Thyroid gland (tissue), 4 donors: ENCODE measurements at regions not wholly inside any gene's neighbourhood (a gene's known extent, or its start where the extent isn't known, plus 50 kb on each side); places are given as distances from the start of the nearest gene placed in this dataset.
A peak's percentile ranks its signal among the peaks of the same experiment; 100 is the strongest.

Source experiments
- DNase-seq, 2 donors: peaks; one replicate each; pipeline ENCODE4 v3.0.0-alpha.2; 2019
- H3K27ac ChIP-seq, 3 donors: fragments of 200-600 bp; sonication (generic); 1 replicate in 2 of 3; 2 replicates in 1 of 3; pipeline ENCODE4 v1.5.1; 2016 to 2019; ENCODE audit warnings: mild to moderate bottlenecking in 1 of 3, moderate library complexity in 1 of 3
- H3K27me3 ChIP-seq: fragments of 200-600 bp; sonication (generic); one replicate; pipeline ENCODE4 v1.5.1; 2019
- H3K36me3 ChIP-seq, 2 donors: fragments of 200-600 bp; sonication (generic); one replicate each; pipeline ENCODE4 v1.5.1; 2016 to 2019
- H3K4me1 ChIP-seq, 2 donors: fragments of 200-600 bp; sonication (generic); one replicate each; pipeline ENCODE4 v1.5.1; 2017 to 2019
- H3K4me3 ChIP-seq, 3 donors: fragments of 200-600 bp; sonication (generic); replicated peaks in 1 of 3; 1 replicate in 2 of 3; 2 replicates in 1 of 3; pipeline ENCODE4 v1.5.1; 2016; ENCODE audit warnings: mild to moderate bottlenecking in 1 of 3
- H3K9me3 ChIP-seq: fragments of 200-600 bp; sonication (generic); one replicate; pipeline ENCODE4 v1.5.1; 2017
- CTCF ChIP-seq, 6 experiments: fragments of 200-600 bp in 3 of 6; fragments of 450-650 bp in 3 of 6; sonication (generic) in 3 of 6; IDR thresholded peaks; one replicate each; pipeline ENCODE4 v1.5.1; 2016 to 2019; ENCODE audit warnings: antibody characterized with exemption in 6 of 6, mild to moderate bottlenecking in 2 of 6, inconsistent platforms in 1 of 6, moderate library complexity in 1 of 6
- POLR2A ChIP-seq, 2 donors: fragments of 450-650 bp; IDR thresholded peaks; one replicate each; pipeline ENCODE4 v1.6.1; 2017; ENCODE audit warnings: antibody characterized with exemption in 2 of 2, mild to moderate bottlenecking in 2 of 2, moderate library complexity in 1 of 2
- WGBS, 2 donors: methylation state at CpG; one replicate each; pipeline ENCODE4 v1.1.5; 2017; 5-methylcytosine and 5-hydroxymethylcytosine counted together
- intact Hi-C: fragments of 100-400 bp; cut with DNase I; formaldehyde crosslinking; loops from one replicate; pipeline ENCODE4 v1.15.1; 2023

GRCh38 chr5:66302344-66302743 lies 158.2 kb downstream of the SREK1 start:
- no peaks in the 10 kb centered on the region for H3K9me3 ChIP-seq

GRCh38 chr5:66306105-66306843 lies 162.2 kb downstream of the SREK1 start:
- no peak overlapping the region for H3K4me3 ChIP-seq
- no peak overlapping the region for H3K27ac ChIP-seq
- intact Hi-C loops = loop anchor here (5.0 kb wide), 1 partner anchor 451 kb away; no protein-coding TSS in a partner anchor
- no peaks in the 10 kb centered on the region for H3K27me3 ChIP-seq
- H3K36me3 ChIP-seq = no peaks in the 10 kb centered on the region
- H3K4me1 ChIP-seq = peaks cover 5 to 7% of the 10 kb centered on the region in 2 donors
- peak; percentile 44 to 58 for DNase-seq
- 30 to 33% methylated on average over 9 of the region's 9 CpGs for WGBS, 2 donors
- TF ChIP-seq CTCF (IDR thresholded peaks at IDR 0.05) (peak; percentile 35 to 89 (median 68)), POLR2A (IDR thresholded peaks at IDR 0.05) (no peak)
- no peaks in the 10 kb centered on the region for H3K9me3 ChIP-seq

More at GRCh38 chr5:66302344-66302743, 158.2 kb downstream of the SREK1 start:
- Histone ChIP-seq H3K27me3 (no peaks in the 10 kb centered on the region), H3K27ac (no peak overlapping the region), H3K4me1 (no peaks in the 10 kb centered on the region), H3K4me3 (no peak overlapping the region), H3K36me3 (no peaks in the 10 kb centered on the region)
- no peak for TF ChIP-seq POLR2A (IDR thresholded peaks at IDR 0.05)
- no peak for TF ChIP-seq CTCF (IDR thresholded peaks at IDR 0.05)
- intact Hi-C loops = no loop called here
- WGBS, 2 donors = 93 to 94% methylated on average over 7 to 12 of the region's 12 CpGs
- no peak for DNase-seq

- peaks cover 5 to 7% of the 10 kb centered on the region in 2 donors for H3K4me1 ChIP-seq
- H3K36me3 ChIP-seq = no peaks in the 10 kb centered on the region
- no peak overlapping the region for H3K27ac ChIP-seq
- H3K27me3 ChIP-seq = no peaks in the 10 kb centered on the region
- intact Hi-C loops = loop anchor here (5.0 kb wide), 1 partner anchor 450 kb away; no protein-coding TSS in a partner anchor
- no peaks in the 10 kb centered on the region for H3K9me3 ChIP-seq
- no peak overlapping the region for H3K4me3 ChIP-seq
- WGBS, 2 donors = 56 to 62% methylated on average over 7 of the region's 7 CpGs
- TF ChIP-seq POLR2A (IDR thresholded peaks at IDR 0.05) (no peak), CTCF (IDR thresholded peaks at IDR 0.05) (no peak)
- no peak for DNase-seq
Observed at GRCh38 chr5:66306844-66307315, 162.8 kb downstream of the SREK1 start.

GRCh38 chr5:66307647-66308241 lies 163.6 kb downstream of the SREK1 start:
- Histone ChIP-seq H3K27me3 (no peaks in the 10 kb centered on the region), H3K9me3 (no peaks in the 10 kb centered on the region), H3K36me3 (no peaks in the 10 kb centered on the region), H3K27ac (no peak overlapping the region), H3K4me3 (no peak overlapping the region), H3K4me1 (peaks cover 5 to 7% of the 10 kb centered on the region in 2 donors)
- WGBS, 2 donors = 7 to 12% methylated on average over 6 of the region's 6 CpGs
- no peak for DNase-seq
- intact Hi-C loops = loop anchor here (5.0 kb wide), 1 partner anchor 450 kb away; no protein-coding TSS in a partner anchor
- TF ChIP-seq CTCF (IDR thresholded peaks at IDR 0.05) (peak; percentile 44 to 90 (median 73)), POLR2A (IDR thresholded peaks at IDR 0.05) (no peak)

GRCh38 chr5:66312266-66312665 lies 168.2 kb downstream of the SREK1 start:
- 90 to 95% methylated on average over 2 of the region's 2 CpGs for WGBS, 2 donors
- Histone ChIP-seq H3K36me3 (no peaks in the 10 kb centered on the region), H3K9me3 (no peaks in the 10 kb centered on the region), H3K27ac (no peak overlapping the region), H3K27me3 (no peaks in the 10 kb centered on the region), H3K4me1 (peaks cover 5 to 7% of the 10 kb centered on the region in 2 donors), H3K4me3 (no peak overlapping the region)
- no peak for DNase-seq
- TF ChIP-seq CTCF (IDR thresholded peaks at IDR 0.05) = no peak
- no peak for TF ChIP-seq POLR2A (IDR thresholded peaks at IDR 0.05)
- intact Hi-C loops = no loop called here
